Thoracic aorta (tissue), 2 donors: ENCODE measurements at regions not wholly inside any gene's neighbourhood (a gene's known extent, or its start where the extent isn't known, plus 50 kb on each side); places are given as distances from the start of the nearest gene placed in this dataset.

Source experiments
- ATAC-seq: fragments of 150-250 bp; one replicate; pipeline ENCODE4 v1.8.0; 2017; ENCODE audit warnings: low read depth; ENCODE audit not compliant: insufficient number of reproducible peaks, low FRiP score
- DNase-seq: peaks from one replicate; pipeline ENCODE4 v3.0.0-alpha.2; 2020; ENCODE audit warnings: low spot score
- H3K27ac ChIP-seq, 2 donors: fragments of 200-600 bp; sonication (generic); 1 replicate in 1 of 2; 2 replicates in 1 of 2; pipeline ENCODE4 v1.5.1; 2016; ENCODE audit warnings: mild to moderate bottlenecking in 2 of 2, moderate library complexity in 2 of 2
- H3K27me3 ChIP-seq: fragments of 200-600 bp; sonication (generic); replicated peaks from 2 replicates; pipeline ENCODE4 v1.6.0; 2016; ENCODE audit warnings: mild to moderate bottlenecking; ENCODE audit not compliant: insufficient read depth
- H3K36me3 ChIP-seq: fragments of 200-600 bp; sonication (generic); one replicate; pipeline ENCODE4 v1.5.1; 2016
- H3K4me1 ChIP-seq, 2 donors: fragments of 200-600 bp; sonication (generic); 1 replicate in 1 of 2; 2 replicates in 1 of 2; pipeline versions ENCODE4 v1.5.1 to v1.6.0; 2016; ENCODE audit warnings: low read depth in 2 of 2, mild to moderate bottlenecking in 1 of 2; ENCODE audit not compliant: control insufficient read depth in 1 of 2
- H3K4me3 ChIP-seq: fragments of 200-600 bp; sonication (generic); 2 replicates; pipeline ENCODE4 v1.5.1; 2016; ENCODE audit warnings: mild to moderate bottlenecking
- H3K9me3 ChIP-seq: fragments of 200-600 bp; sonication (generic); 2 replicates; pipeline ENCODE4 v1.5.1; 2016
- TF ChIP-seq, protein P1 (sequence below): fragments of 200-600 bp; sonication (generic); IDR thresholded peaks from one replicate; pipeline ENCODE4 v1.5.1; 2019; ENCODE audit warnings: antibody characterized with exemption

DNA sequence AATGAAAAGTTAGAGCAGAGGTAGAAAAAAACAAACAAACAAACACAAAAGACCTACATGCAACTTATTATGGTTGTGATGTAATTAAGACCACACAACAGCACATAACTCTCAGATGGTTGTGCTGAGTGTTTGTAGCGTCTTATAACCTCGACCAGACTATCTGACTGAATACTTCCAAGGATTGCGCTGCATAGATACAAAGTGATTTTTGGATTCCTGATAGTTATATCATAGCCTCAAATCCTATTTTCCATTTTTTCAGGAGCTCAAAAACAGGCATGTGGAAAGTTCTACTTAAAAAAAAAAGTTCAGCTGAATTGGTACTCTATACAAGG, 236.1 kb downstream of the SPRY1 start:
- Histone ChIP-seq H3K4me3 (no peak overlapping the region), H3K36me3 (no peaks in the 10 kb centered on the region), H3K27ac (no peak overlapping the region), H3K27me3 (no peaks in the 10 kb centered on the region), H3K9me3 (no peaks in the 10 kb centered on the region), H3K4me1 (no peaks in the 10 kb centered on the region)
- no peak for DNase-seq
- ATAC-seq, result no peak
- TF ChIP-seq, protein P1, sequence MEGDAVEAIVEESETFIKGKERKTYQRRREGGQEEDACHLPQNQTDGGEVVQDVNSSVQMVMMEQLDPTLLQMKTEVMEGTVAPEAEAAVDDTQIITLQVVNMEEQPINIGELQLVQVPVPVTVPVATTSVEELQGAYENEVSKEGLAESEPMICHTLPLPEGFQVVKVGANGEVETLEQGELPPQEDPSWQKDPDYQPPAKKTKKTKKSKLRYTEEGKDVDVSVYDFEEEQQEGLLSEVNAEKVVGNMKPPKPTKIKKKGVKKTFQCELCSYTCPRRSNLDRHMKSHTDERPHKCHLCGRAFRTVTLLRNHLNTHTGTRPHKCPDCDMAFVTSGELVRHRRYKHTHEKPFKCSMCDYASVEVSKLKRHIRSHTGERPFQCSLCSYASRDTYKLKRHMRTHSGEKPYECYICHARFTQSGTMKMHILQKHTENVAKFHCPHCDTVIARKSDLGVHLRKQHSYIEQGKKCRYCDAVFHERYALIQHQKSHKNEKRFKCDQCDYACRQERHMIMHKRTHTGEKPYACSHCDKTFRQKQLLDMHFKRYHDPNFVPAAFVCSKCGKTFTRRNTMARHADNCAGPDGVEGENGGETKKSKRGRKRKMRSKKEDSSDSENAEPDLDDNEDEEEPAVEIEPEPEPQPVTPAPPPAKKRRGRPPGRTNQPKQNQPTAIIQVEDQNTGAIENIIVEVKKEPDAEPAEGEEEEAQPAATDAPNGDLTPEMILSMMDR, result no peak

GRCh38 chr4:123638834-123639233, 242.2 kb downstream of the SPRY1 start:
- no peak overlapping the region for H3K27ac ChIP-seq
- TF ChIP-seq, protein P1, result no peak
- no peaks in the 10 kb centered on the region for H3K27me3 ChIP-seq
- no peak for DNase-seq
- no peaks in the 10 kb centered on the region for H3K9me3 ChIP-seq
- no peaks in the 10 kb centered on the region for H3K36me3 ChIP-seq
- no peak for ATAC-seq
- H3K4me3 ChIP-seq, result no peak overlapping the region
- no peaks in the 10 kb centered on the region for H3K4me1 ChIP-seq

DNA sequence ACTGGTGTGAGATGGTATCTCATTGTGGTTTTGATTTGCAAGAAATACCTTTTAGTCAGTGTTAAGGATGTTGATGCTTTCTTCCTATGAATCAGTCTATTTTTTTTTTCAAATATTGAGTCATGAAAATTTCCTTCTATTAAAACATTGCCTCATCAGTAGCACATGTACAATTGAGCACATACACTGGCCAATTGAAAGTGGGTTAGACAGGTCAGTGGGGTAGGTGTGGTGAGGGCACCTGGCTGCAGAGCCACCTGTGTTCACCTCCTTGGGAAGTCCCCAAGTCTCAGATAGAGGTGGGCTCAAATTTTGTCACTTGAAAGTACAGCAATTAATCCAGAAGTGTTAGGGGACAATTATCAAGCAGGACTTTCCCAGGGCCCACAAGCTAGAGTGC, 243.7 kb downstream of the SPRY1 start:
- Histone ChIP-seq H3K36me3 (no peaks in the 10 kb centered on the region), H3K4me3 (no peak overlapping the region), H3K27ac (no peak overlapping the region), H3K4me1 (no peaks in the 10 kb centered on the region), H3K9me3 (no peaks in the 10 kb centered on the region), H3K27me3 (no peaks in the 10 kb centered on the region)
- ATAC-seq (no peak), DNase-seq (no peak)
- TF ChIP-seq, protein P1, result no peak

DNA sequence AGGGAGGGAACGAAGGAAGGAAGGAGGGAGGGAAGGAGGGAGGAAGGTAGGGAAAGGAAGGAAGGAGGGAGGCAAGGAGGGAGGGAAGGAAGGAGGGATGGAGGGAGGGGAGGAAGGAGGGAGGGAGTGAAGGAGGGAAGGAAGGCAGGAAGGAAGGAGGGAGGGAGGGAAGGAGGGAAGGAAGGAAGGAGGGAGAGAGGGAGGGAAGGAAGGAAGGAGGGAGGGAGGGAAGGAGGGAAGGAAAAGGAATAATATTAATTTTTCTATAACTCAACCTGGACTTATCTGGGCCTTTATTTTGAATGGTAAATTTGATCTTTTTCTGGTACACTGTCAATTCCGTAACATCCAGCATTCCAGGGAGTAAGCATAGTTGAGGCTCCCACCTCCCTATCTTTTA, 244.2 kb downstream of the SPRY1 start:
- Histone ChIP-seq H3K4me1 (no peaks in the 10 kb centered on the region), H3K36me3 (no peaks in the 10 kb centered on the region), H3K27ac (no peak overlapping the region), H3K27me3 (no peaks in the 10 kb centered on the region), H3K4me3 (no peak overlapping the region), H3K9me3 (no peaks in the 10 kb centered on the region)
- TF ChIP-seq, protein P1, result no peak
- no peak for DNase-seq
- no peak for ATAC-seq

DNA sequence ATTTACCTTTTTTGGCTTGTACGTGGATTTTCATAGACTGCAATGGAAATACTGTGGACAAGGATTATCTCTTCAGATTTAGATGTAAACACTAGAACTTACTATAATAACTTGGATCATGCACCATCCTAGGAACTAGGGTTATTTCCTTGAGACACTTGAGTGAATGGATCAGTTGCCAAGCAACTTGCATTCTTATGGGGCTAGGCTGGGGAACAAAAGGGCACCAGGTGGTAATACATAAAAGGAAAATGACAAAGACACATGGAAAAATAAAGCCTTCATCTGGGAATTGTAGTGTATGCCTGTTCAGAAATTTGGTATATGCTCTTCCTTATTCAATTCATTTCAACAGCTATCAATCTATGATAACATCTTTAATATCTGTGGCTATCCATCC, 247.1 kb downstream of the SPRY1 start:
- Histone ChIP-seq H3K4me1 (peaks cover 0 to 2% of the 10 kb centered on the region in 2 donors), H3K9me3 (no peaks in the 10 kb centered on the region), H3K27ac (no peak overlapping the region), H3K27me3 (no peaks in the 10 kb centered on the region), H3K36me3 (no peaks in the 10 kb centered on the region), H3K4me3 (no peak overlapping the region)
- TF ChIP-seq, protein P1, result no peak
- no peak for ATAC-seq
- DNase-seq, result no peak
